ENCODE measurements at regions not wholly inside any gene's neighbourhood (a gene's known extent, or its start where the extent isn't known, plus 50 kb on each side); places are given as distances from the start of the nearest gene placed in this dataset.

DNA sequence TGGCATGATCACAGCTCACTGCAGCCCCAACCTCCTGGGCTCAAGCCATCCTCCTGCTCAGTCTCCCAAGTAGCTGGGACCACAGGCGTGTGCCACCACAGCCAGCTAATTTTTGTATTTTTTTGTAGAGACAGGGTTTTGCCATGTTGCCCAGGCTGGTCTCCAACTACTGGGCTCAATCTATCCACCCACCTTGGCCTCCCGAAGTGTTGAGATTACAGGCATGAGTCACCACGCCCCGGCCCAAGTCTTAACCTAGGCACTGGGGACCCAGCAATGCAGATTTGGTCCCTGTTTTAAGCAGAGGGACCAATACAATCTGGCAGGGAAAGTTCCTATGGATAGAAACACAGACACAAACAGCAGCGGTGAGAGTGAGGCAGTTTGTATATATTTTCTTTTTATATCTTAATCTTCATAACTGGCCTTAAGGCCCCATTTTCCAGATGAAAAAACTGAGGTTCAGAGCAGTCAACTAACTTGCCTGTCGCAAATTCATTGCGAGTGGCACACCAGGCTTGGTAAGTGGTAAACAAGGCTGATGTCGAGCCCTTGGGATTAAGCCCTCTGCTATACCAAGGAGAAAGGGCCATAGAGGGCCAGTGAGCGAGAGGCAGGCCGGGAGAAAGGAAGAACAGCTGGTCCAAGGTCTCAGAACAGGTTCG, 77.8 kb upstream of the TINAGL1 start:
- no peak for DNase-seq (ENCODE audit: low read depth)
- TF ChIP-seq CTCF (IDR thresholded peaks at IDR 0.05; ENCODE audit: low read length, missing control alignments): no peak
- H3K4me3 ChIP-seq (replicated peaks; ENCODE audit: low read depth, low read length): no peak overlapping the region

- peak; percentile 14 for TF ChIP-seq CTCF (IDR thresholded peaks at IDR 0.05; ENCODE audit: low read length, missing control alignments)
- DNase-seq (ENCODE audit: low read depth): no peak
- no peak overlapping the region for H3K4me3 ChIP-seq (replicated peaks; ENCODE audit: low read depth, low read length)
These were observed 74.8 kb upstream of the TINAGL1 start for GRCh38 chr1:31501505-31501904.

DNA sequence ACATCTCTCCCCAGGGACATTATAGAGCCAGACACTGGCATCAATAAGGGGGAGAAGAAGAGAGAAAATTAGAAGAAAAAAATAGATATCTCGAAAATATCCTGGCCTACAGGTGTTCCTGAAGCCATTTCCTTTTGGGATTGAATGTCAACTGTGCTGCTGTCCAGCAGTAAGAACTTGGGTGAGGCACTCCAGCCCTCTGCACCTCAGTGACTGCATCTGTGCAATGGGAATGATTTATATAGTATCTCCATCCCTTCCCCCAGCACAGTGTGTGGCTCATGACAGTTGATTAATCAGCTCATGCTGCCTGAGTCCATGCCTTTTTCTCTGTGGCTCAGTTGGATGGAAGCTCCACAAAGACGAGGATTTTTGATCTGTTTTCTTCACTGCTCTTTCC, 74.1 kb upstream of the TINAGL1 start:
- no peak overlapping the region for H3K4me3 ChIP-seq (replicated peaks; ENCODE audit: low read depth, low read length)
- no peak for TF ChIP-seq CTCF (IDR thresholded peaks at IDR 0.05; ENCODE audit: low read length, missing control alignments)
- no peak for DNase-seq (ENCODE audit: low read depth)

GRCh38 chr1:31502926-31503511, 73.3 kb upstream of the TINAGL1 start:
- DNase-seq (ENCODE audit: low read depth): no peak
- TF ChIP-seq CTCF (IDR thresholded peaks at IDR 0.05; ENCODE audit: low read length, missing control alignments): no peak
- no peak overlapping the region for H3K4me3 ChIP-seq (replicated peaks; ENCODE audit: low read depth, low read length)

DNA sequence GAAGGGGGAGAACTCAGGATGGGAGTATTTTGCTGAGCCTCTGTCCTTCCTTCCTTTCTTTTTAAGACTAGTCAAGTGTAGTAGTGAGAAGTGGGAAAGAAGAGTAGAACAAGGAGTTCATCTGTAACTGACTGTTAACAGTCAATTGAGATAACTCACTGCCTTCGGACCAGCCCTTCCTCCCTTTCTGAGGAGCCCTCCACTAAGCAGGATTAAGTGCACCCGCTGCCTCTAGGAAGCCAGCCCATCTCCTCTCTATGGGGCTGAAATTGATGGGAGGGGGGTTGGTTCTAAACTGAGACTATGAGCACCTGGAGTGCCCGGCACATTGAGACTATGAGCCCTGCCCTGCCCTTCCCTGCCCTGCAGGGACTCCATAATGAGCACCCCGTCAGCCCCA, 72.7 kb upstream of the TINAGL1 start:
- no peak for DNase-seq (ENCODE audit: low read depth)
- no peak overlapping the region for H3K4me3 ChIP-seq (replicated peaks; ENCODE audit: low read depth, low read length)
- TF ChIP-seq CTCF (IDR thresholded peaks at IDR 0.05; ENCODE audit: low read length, missing control alignments): no peak

- no peak for DNase-seq (ENCODE audit: low read depth)
- TF ChIP-seq CTCF (IDR thresholded peaks at IDR 0.05; ENCODE audit: low read length, missing control alignments): no peak
- no peak overlapping the region for H3K4me3 ChIP-seq (replicated peaks; ENCODE audit: low read depth, low read length)
These were observed 72.3 kb upstream of the TINAGL1 start for GRCh38 chr1:31504001-31504400.
